Naive thymus-derived CD8-positive, alpha-beta T cell (primary cell): ENCODE measurements at regions not wholly inside any gene's neighbourhood (a gene's known extent, or its start where the extent isn't known, plus 50 kb on each side); places are given as distances from the start of the nearest gene placed in this dataset.

Experiments used
- ATAC-seq, 2 donors: fragments of 150-1000 bp; cut with Tn5 transposase in 1 of 2; sonication (Bioruptor Pico), chemical (Tn5 transposase) in 1 of 2; 1 replicate in 1 of 2; 2 replicates in 1 of 2; pipeline ENCODE4 v1.10.0; 2021; ENCODE audit warnings: mild to moderate bottlenecking in 2 of 2, moderate library complexity in 2 of 2
- POLR2A ChIA-PET: fragments of 350-600 bp; sonication (Branson Sonifier 250); formaldehyde crosslinking; loops from one replicate; lab custom pipeline; 2021; ENCODE audit warnings: antibody characterized with exemption; lab: Charles Lee
- DNase-seq, 10 donors: peaks; one replicate each; pipeline versions ENCODE4 v3.0.0 to v3.0.0-alpha.2; 2020 to 2022
- H3K27ac Mint-ChIP-seq, 10 donors: one replicate each; pipeline ENCODE4 v1.8.0; 2020 to 2022; ENCODE audit warnings: mild to moderate bottlenecking in 10 of 10, mixed read lengths in 10 of 10, moderate library complexity in 4 of 10, inconsistent platforms in 1 of 10
- H3K27me3 Mint-ChIP-seq, 5 donors: one replicate each; pipeline ENCODE4 v1.8.0; 2021 to 2022; ENCODE audit warnings: mixed read lengths in 5 of 5
- H3K36me3 Mint-ChIP-seq, 3 donors: one replicate each; pipeline ENCODE4 v1.8.0; 2020 to 2022; ENCODE audit warnings: mixed read lengths in 3 of 3, mild to moderate bottlenecking in 2 of 3, inconsistent platforms in 1 of 3
- H3K4me1 Mint-ChIP-seq, 4 donors: one replicate each; pipeline ENCODE4 v1.8.0; 2021 to 2022; ENCODE audit warnings: mixed read lengths in 4 of 4
- H3K4me3 Mint-ChIP-seq, 10 donors: one replicate each; pipeline ENCODE4 v1.8.0; 2020 to 2022; ENCODE audit warnings: mild to moderate bottlenecking in 10 of 10, mixed read lengths in 10 of 10, moderate library complexity in 6 of 10, inconsistent platforms in 1 of 10
- H3K9me3 Mint-ChIP-seq, 9 donors: one replicate each; pipeline ENCODE4 v1.8.0; 2020 to 2022; ENCODE audit warnings: mixed read lengths in 9 of 9, mild to moderate bottlenecking in 3 of 9, inconsistent platforms in 1 of 9, moderate library complexity in 1 of 9

- no peak overlapping the region for H3K27ac Mint-ChIP-seq
- no peaks in the 10 kb centered on the region for H3K4me1 Mint-ChIP-seq
- no peaks in the 10 kb centered on the region for H3K36me3 Mint-ChIP-seq
- H3K4me3 Mint-ChIP-seq: no peak overlapping the region
- DNase-seq (no peak), ATAC-seq (no peak)
- H3K9me3 Mint-ChIP-seq: peaks cover 0 to 6% (median 0%) of the 10 kb centered on the region in 9 donors
- H3K27me3 Mint-ChIP-seq: no peaks in the 10 kb centered on the region
- POLR2A ChIA-PET: no interaction called here
These were observed 661.6 kb downstream of the RAPGEF2 start for GRCh38 chr4:159764343-159764952.

DNA sequence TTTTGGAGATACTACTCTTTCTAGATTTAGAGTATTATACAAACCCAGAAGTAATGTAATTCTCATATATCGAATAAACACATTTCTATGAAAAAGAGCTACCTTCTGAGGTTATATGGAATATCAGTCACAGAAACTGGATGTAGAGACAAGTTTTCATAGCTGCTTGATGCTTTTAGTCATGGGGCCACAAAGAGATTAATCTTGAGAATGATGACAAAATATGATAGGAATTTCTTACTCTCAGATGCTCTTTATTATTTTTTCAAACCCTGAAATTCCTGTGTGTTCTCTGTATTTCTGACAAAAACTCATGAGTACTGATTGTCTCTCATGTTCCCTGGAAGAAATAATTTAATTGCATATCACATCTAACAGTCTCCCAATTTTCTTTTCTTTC, 662.5 kb downstream of the RAPGEF2 start:
- H3K27me3 Mint-ChIP-seq: no peaks in the 10 kb centered on the region
- H3K4me3 Mint-ChIP-seq: no peak overlapping the region
- H3K36me3 Mint-ChIP-seq: no peaks in the 10 kb centered on the region
- DNase-seq: no peak
- no peak overlapping the region for H3K27ac Mint-ChIP-seq
- no peak for ATAC-seq
- peaks cover 0 to 6% (median 0%) of the 10 kb centered on the region in 9 donors for H3K9me3 Mint-ChIP-seq
- POLR2A ChIA-PET: no interaction called here
- no peaks in the 10 kb centered on the region for H3K4me1 Mint-ChIP-seq

DNA sequence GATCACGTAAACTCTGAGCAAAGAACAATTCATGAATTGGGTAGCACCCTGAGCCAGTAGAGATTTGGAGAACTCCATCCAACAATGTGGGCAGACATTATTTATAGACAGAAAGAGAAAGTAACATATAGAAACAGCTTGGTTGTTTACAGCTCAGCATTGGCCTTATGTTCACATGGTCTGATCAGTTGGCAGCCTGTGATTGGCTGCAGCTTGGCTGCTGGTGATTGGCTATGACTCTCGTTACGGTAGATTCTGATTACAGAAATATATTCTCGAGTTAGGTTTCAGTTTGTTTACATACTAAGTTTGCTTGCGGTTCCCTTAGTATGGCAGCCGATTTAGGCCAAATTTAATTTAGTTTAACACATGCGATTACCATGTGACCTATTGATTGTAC, 663.4 kb downstream of the RAPGEF2 start:
- DNase-seq (no peak), ATAC-seq (no peak)
- no peaks in the 10 kb centered on the region for H3K36me3 Mint-ChIP-seq
- no peak overlapping the region for H3K27ac Mint-ChIP-seq
- H3K27me3 Mint-ChIP-seq: no peaks in the 10 kb centered on the region
- H3K9me3 Mint-ChIP-seq: peaks cover 0 to 6% (median 0%) of the 10 kb centered on the region in 9 donors
- H3K4me1 Mint-ChIP-seq: no peaks in the 10 kb centered on the region
- H3K4me3 Mint-ChIP-seq: no peak overlapping the region
- POLR2A ChIA-PET: no interaction called here

GRCh38 chr4:159767406-159767805, 664.5 kb downstream of the RAPGEF2 start:
- H3K27ac Mint-ChIP-seq: no peak overlapping the region
- no peaks in the 10 kb centered on the region for H3K4me1 Mint-ChIP-seq
- H3K27me3 Mint-ChIP-seq: no peaks in the 10 kb centered on the region
- ATAC-seq (no peak), DNase-seq (no peak)
- H3K9me3 Mint-ChIP-seq: peaks cover 0 to 4% (median 0%) of the 10 kb centered on the region in 9 donors
- POLR2A ChIA-PET: no interaction called here
- H3K4me3 Mint-ChIP-seq: no peak overlapping the region
- H3K36me3 Mint-ChIP-seq: no peaks in the 10 kb centered on the region

DNA sequence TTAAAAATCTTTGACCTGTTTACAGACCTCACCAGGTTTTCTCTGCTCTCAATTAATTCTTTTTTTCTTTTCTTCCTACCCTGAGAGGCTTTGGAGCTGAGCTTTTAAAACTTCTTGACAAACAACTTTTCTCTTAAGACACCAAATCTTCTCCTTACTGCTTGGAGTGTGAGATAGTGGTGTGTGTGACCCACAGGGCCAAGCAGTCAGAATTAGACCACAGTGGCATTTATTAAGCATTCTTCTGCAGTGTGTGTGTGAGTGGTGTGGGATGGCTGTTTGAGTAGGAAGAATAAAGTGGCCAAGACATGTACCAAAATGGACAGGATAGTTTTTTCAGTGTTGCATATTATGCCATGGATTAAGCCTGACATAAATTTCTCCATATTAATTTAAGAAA, 665.1 kb downstream of the RAPGEF2 start:
- no peak for ATAC-seq
- Mint-ChIP-seq H3K36me3 (no peaks in the 10 kb centered on the region), H3K27me3 (peaks cover 0 to under 1% (median 0%) of the 10 kb centered on the region in 5 donors), H3K27ac (no peak overlapping the region), H3K4me1 (no peaks in the 10 kb centered on the region), H3K9me3 (peaks cover 0 to 3% (median 0%) of the 10 kb centered on the region in 9 donors), H3K4me3 (no peak overlapping the region)
- DNase-seq: no peak
- POLR2A ChIA-PET: no interaction called here

GRCh38 chr4:159770401-159770800, 667.5 kb downstream of the RAPGEF2 start:
- no peaks in the 10 kb centered on the region for H3K36me3 Mint-ChIP-seq
- no peak for DNase-seq
- peaks cover 0 to 3% (median 0%) of the 10 kb centered on the region in 5 donors for H3K27me3 Mint-ChIP-seq
- POLR2A ChIA-PET: no interaction called here
- no peak overlapping the region for H3K27ac Mint-ChIP-seq
- ATAC-seq: no peak
- H3K4me1 Mint-ChIP-seq: no peaks in the 10 kb centered on the region
- peaks cover 0 to 7% (median 2%) of the 10 kb centered on the region in 9 donors for H3K9me3 Mint-ChIP-seq
- H3K4me3 Mint-ChIP-seq: no peak overlapping the region

DNA sequence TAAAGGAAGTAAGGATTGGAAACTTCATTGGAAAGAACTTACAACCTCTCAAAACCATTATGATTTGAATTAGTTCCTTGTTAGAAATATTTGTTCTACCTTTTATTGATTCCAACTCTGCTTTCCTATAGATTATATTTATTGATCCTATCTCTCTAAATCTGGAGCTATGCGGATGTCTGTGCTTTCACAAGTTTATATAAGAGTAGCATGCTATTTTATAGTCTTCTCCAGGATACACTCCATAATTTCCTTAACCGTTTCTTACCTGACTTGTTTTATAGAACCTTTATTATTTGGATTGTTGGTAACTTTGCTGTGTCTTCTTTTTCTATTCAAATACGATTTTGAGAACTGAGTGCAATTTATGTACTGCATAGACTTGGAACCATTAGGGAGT, 668.1 kb downstream of the RAPGEF2 start:
- DNase-seq (no peak), ATAC-seq (no peak)
- Mint-ChIP-seq H3K4me3 (no peak overlapping the region), H3K4me1 (no peaks in the 10 kb centered on the region), H3K9me3 (peaks cover 0 to 7% (median 2%) of the 10 kb centered on the region in 9 donors), H3K27me3 (peaks cover 0 to 3% (median 0%) of the 10 kb centered on the region in 5 donors), H3K36me3 (no peaks in the 10 kb centered on the region), H3K27ac (no peak overlapping the region)
- POLR2A ChIA-PET: no interaction called here

DNA sequence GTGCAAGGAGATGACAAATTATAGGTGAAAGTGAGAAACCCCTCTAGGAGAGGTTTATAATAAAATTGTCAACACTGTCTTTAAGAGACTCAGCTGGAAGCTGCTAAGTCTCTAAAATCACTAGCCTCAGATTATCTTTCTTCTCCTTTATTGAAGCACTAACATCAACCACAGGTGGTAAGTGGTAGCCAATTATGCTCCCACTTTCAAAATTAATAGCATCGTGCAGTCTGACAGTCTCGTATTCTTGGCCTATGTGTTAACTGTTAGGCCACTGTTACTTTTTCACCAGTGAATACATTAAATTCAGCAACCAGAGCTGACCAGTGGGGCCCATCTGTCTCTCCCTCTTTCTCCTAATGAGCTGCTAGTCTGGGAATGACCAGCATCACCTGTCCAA, 674.1 kb downstream of the RAPGEF2 start:
- Mint-ChIP-seq H3K27me3 (peaks cover 0 to 3% (median 0%) of the 10 kb centered on the region in 5 donors), H3K36me3 (no peaks in the 10 kb centered on the region), H3K4me1 (no peaks in the 10 kb centered on the region), H3K27ac (no peak overlapping the region), H3K9me3 (peaks cover 0 to 8% (median 3%) of the 10 kb centered on the region in 9 donors), H3K4me3 (no peak overlapping the region)
- POLR2A ChIA-PET: no interaction called here
- DNase-seq (no peak), ATAC-seq (no peak)

GRCh38 chr4:159777689-159778088, 674.8 kb downstream of the RAPGEF2 start:
- no peaks in the 10 kb centered on the region for H3K36me3 Mint-ChIP-seq
- no peaks in the 10 kb centered on the region for H3K4me1 Mint-ChIP-seq
- POLR2A ChIA-PET: no interaction called here
- ATAC-seq (no peak), DNase-seq (no peak)
- H3K27ac Mint-ChIP-seq: no peak overlapping the region
- no peak overlapping the region for H3K4me3 Mint-ChIP-seq
- H3K27me3 Mint-ChIP-seq: peaks cover 0 to 3% (median 0%) of the 10 kb centered on the region in 5 donors
- H3K9me3 Mint-ChIP-seq: peaks cover 0 to 8% (median under 1%) of the 10 kb centered on the region in 9 donors

GRCh38 chr4:159778298-159778697, 675.4 kb downstream of the RAPGEF2 start:
- H3K27me3 Mint-ChIP-seq: peaks cover 0 to under 1% (median 0%) of the 10 kb centered on the region in 5 donors

GRCh38 chr4:159779716-159780115, 676.8 kb downstream of the RAPGEF2 start:
- POLR2A ChIA-PET: no interaction called here
- ATAC-seq (no peak), DNase-seq (no peak)
- no peaks in the 10 kb centered on the region for H3K27me3 Mint-ChIP-seq
- no peak overlapping the region for H3K27ac Mint-ChIP-seq
- H3K4me3 Mint-ChIP-seq: no peak overlapping the region
- peaks cover 0 to 4% (median 0%) of the 10 kb centered on the region in 9 donors for H3K9me3 Mint-ChIP-seq
- H3K36me3 Mint-ChIP-seq: no peaks in the 10 kb centered on the region
- no peaks in the 10 kb centered on the region for H3K4me1 Mint-ChIP-seq

More at GRCh38 chr4:159778298-159778697, 675.4 kb downstream of the RAPGEF2 start:
- Mint-ChIP-seq H3K9me3 (peaks cover 0 to 8% (median 0%) of the 10 kb centered on the region in 9 donors), H3K27ac (no peak overlapping the region), H3K4me3 (no peak overlapping the region), H3K36me3 (no peaks in the 10 kb centered on the region), H3K4me1 (no peaks in the 10 kb centered on the region)
- POLR2A ChIA-PET: no interaction called here
- ATAC-seq (no peak), DNase-seq (no peak)

DNA sequence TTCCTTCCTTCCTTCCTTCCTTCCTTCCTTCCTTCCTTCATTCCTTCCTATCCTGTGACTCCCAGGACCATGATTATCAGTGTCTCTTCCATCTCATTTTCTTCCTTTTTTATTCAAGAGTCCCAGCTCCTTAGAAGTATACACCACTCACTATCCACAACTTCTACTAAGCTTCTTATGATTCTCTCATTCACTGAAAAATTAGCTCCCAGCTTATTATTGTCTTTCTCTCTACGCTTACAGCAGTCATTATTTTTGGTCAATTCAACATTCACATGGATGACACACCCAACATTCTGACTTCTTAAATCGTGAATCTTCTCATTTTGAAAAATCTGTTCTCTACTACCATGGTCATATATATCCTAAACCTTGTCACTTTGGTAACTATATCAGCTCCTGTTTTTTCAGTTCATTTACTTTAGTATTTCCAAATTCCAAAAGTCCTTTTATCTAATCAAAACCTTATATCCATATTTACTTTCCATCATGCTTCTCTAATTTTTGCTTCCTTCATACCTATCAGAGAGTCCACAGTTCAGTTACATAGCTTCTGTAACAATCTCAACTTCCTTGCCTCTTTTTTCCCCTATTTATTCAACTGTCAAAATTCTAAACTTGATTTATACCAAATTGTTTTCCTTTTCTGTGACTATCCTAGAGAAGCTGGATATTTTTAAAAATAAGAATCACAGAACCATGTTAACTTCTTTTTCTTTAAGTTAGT, 677.5 kb downstream of the RAPGEF2 start:
- POLR2A ChIA-PET: no interaction called here
- Mint-ChIP-seq H3K36me3 (no peaks in the 10 kb centered on the region), H3K27me3 (no peaks in the 10 kb centered on the region), H3K4me1 (no peaks in the 10 kb centered on the region), H3K9me3 (peaks cover 0 to 8% (median 0%) of the 10 kb centered on the region in 9 donors), H3K27ac (no peak overlapping the region), H3K4me3 (no peak overlapping the region)
- ATAC-seq: no peak
- no peak for DNase-seq

DNA sequence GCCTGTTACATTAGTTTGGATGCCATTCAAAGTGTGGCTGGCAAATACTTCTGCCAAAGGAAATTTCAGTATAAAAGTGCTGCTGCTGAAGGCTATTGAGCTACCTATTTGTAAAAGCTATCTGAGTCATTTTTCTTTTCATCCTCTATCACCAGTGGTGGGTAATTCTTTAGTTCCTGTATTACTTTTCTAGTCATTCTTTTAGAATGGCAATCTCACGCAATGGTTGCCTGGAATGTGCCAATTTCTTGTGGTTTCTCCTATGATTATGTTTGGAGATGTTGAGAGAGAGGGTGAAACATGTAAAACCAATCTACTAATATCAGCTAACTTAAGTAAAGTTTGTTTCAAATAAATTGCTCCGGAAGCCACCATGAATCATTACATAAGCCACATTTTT, 685.0 kb downstream of the RAPGEF2 start:
- DNase-seq (no peak), ATAC-seq (no peak)
- Mint-ChIP-seq H3K4me1 (no peaks in the 10 kb centered on the region), H3K36me3 (no peaks in the 10 kb centered on the region), H3K9me3 (peaks cover 0 to 32% (median 2%) of the 10 kb centered on the region in 9 donors), H3K4me3 (no peak overlapping the region), H3K27me3 (no peaks in the 10 kb centered on the region), H3K27ac (no peak overlapping the region)
- POLR2A ChIA-PET: no interaction called here
